LNCaP clone FGC (cell line): ENCODE measurements at regions not wholly inside any gene's neighbourhood (a gene's known extent, or its start where the extent isn't known, plus 50 kb on each side); places are given as distances from the start of the nearest gene placed in this dataset.

Experiments
- DNase-seq: peaks from one replicate; pipeline ENCODE4 v3.0.0-alpha.2; 2011; ENCODE audit warnings: low read depth
- H3K4me3 ChIP-seq: 2 replicates; pipeline ENCODE4 v1.5.1; 2011; ENCODE audit warnings: mild to moderate bottlenecking, low read depth, low read length, control low read depth
- CTCF ChIP-seq: IDR thresholded peaks from 2 replicates; pipeline ENCODE4 v1.5.1; 2012; ENCODE audit warnings: mild to moderate bottlenecking; ENCODE audit not compliant: control insufficient read depth, insufficient read depth; ENCODE audit errors: extremely low read depth

GRCh38 chr22:19643448-19644313, 70.6 kb upstream of the SEPTIN5 start:
- TF ChIP-seq CTCF = no peak
- DNase-seq = no peak
- no peak overlapping the region for H3K4me3 ChIP-seq

DNA sequence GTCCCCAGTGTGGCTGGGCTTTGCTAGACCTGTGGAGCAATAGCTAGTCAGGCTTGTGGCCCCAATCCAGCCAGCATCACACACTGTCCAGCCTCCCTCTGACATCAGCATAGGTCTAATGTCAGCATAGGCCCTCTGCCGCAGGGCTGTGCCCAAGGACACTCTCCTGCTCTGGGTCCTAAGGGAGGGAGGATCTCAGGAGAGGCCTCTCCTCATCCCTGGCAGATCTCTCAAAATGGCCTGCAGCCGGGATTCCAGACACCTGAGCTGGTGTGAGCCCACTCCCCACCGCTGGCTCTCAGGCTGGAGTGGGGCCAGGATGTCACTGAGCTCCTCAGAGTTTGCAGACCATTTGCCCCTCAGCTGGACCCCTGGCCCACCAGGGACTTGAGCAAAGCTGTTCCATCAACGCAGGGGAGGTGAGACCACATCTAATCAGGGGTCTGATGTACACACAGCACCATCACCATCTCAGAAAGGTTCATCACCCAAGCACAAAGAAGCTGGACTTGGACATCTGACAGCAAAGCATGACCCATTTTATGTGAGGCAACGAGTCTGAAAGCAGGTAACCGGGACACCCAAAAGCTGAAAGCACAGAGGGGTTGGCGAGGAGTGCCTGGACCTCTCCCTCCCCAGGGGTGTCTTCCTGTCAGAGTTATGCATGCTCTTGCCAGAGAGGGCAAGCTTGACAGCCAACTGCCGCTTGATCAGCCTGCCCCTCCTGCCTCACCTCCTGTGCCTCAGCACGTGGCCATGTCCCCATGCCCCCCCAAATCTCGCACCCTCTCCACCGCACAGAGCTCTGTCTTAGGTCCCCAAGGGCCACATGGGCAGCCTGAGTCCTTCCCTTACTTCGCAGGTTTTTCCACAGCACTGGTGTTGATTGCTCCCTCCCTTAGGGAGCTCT, 69.7 kb upstream of the SEPTIN5 start:
- DNase-seq = no peak

GRCh38 chr22:19645391-19645790, 68.9 kb upstream of the SEPTIN5 start:
- H3K4me3 ChIP-seq = no peak overlapping the region
- DNase-seq = no peak
- no peak for TF ChIP-seq CTCF

More for the DNA sequence above, 69.7 kb upstream of the SEPTIN5 start:
- H3K4me3 ChIP-seq = no peak overlapping the region
- TF ChIP-seq CTCF = no peak

DNA sequence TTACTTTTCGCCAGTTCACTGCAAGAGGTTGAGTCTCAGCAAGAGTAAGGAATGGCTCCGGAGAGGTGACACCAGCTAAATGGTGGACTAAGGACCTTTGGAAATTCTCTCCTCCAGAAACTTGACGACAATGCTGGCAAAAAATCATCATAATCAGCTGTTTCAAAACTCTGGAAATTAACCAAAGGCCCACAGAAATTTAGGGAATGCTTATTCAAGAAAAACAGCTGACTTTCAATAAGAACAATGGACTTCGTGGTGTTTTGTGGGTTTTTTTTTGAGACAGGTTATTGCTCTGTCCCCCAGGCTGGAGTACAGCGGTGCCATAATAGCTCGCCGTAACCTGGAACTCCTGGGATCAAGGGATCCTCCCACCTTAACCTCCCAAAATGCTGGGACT, 68.4 kb upstream of the SEPTIN5 start:
- no peak for DNase-seq
- H3K4me3 ChIP-seq = no peak overlapping the region
- no peak for TF ChIP-seq CTCF

- no peak overlapping the region for H3K4me3 ChIP-seq
- no peak for DNase-seq
- TF ChIP-seq CTCF = no peak
These were observed 67.9 kb upstream of the SEPTIN5 start for GRCh38 chr22:19646383-19646782.

- TF ChIP-seq CTCF = no peak
- no peak overlapping the region for H3K4me3 ChIP-seq
- no peak for DNase-seq
These were observed 65.8 kb upstream of the SEPTIN5 start for GRCh38 chr22:19648419-19648929.
